ENCODE measurements at regions not wholly inside any gene's neighbourhood (a gene's known extent, or its start where the extent isn't known, plus 50 kb on each side); places are given as distances from the start of the nearest gene placed in this dataset.

DNA sequence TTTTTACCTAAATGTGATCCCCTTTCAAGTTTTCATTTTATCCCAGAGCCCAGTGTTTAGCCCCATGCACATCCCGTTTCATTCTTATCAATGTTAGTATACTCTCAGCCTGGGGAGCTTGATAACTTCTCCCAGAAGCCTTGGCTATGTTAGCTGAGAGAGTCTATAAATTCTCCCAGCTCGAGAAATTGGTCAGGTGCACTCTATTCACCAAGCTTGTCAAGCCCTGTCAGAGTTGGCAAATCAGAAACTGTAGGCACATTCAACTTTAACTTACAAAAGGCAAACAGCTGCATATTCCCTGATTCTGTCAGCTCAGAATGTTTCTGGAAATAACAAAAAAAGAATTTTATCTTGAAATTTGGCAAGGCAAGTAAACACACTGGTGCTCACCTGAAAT, 62.2 kb upstream of the IMPG1 start:
- Histone ChIP-seq H3K4me1 (replicated peaks in 1 of 2; ENCODE audit: control insufficient read depth in 2 of 2, insufficient read depth in 2 of 2, low read length in 2 of 2) (no peaks in the 10 kb centered on the region), H3K4me3 (no peak overlapping the region), H4K20me1 (replicated peaks; ENCODE audit: control insufficient read depth, insufficient read depth, low read length) (no peaks in the 10 kb centered on the region), H3K4me2 (ENCODE audit: insufficient read depth, low read length) (no peak overlapping the region), H3K9me3 (replicated peaks; ENCODE audit: control insufficient read depth, insufficient read depth, low read depth, low read length) (no peaks in the 10 kb centered on the region), H3K9ac (ENCODE audit: insufficient read depth in 1 of 2, low read depth in 2 of 2, low read length in 2 of 2) (no peak overlapping the region), H3K9me1 (ENCODE audit: control insufficient read depth, insufficient read depth, low read length) (no peaks in the 10 kb centered on the region), H3K36me3 (ENCODE audit: control insufficient read depth, insufficient read depth, low read length) (no peaks in the 10 kb centered on the region), H3K79me2 (ENCODE audit: control insufficient read depth, insufficient read depth, low read length) (no peaks in the 10 kb centered on the region), H3K27ac (ENCODE audit: extremely low read depth, low read depth, low read length) (no peak overlapping the region), H2AFZ (ENCODE audit: low read depth, low read length) (no peak overlapping the region), H3K27me3 (ENCODE audit: control insufficient read depth in 2 of 2, insufficient read depth in 2 of 2, low read length in 2 of 2) (no peaks in the 10 kb centered on the region)
- BruUV-seq (replicated peaks): no TSS peak
- ChIA-PET POLR2A (no interaction called here), CTCF (ENCODE audit: low intra/inter-chr PET ratio) (no interaction called here)
- no peak for TF ChIP-seq ETV6 (IDR thresholded peaks at IDR 0.05; ENCODE audit: borderline replicate concordance in 1 of 2, low read depth in 2 of 2, low read length in 1 of 2)
- TF ChIP-seq ETV6 (CRISPR knock-in tag; IDR thresholded peaks at IDR 0.05; ENCODE audit: borderline replicate concordance): no peak
- TF ChIP-seq, protein P1, sequence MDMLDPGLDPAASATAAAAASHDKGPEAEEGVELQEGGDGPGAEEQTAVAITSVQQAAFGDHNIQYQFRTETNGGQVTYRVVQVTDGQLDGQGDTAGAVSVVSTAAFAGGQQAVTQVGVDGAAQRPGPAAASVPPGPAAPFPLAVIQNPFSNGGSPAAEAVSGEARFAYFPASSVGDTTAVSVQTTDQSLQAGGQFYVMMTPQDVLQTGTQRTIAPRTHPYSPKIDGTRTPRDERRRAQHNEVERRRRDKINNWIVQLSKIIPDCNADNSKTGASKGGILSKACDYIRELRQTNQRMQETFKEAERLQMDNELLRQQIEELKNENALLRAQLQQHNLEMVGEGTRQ (CRISPR knock-in tag; IDR thresholded peaks at IDR 0.05): no peak
- TF ChIP-seq, protein P2, sequence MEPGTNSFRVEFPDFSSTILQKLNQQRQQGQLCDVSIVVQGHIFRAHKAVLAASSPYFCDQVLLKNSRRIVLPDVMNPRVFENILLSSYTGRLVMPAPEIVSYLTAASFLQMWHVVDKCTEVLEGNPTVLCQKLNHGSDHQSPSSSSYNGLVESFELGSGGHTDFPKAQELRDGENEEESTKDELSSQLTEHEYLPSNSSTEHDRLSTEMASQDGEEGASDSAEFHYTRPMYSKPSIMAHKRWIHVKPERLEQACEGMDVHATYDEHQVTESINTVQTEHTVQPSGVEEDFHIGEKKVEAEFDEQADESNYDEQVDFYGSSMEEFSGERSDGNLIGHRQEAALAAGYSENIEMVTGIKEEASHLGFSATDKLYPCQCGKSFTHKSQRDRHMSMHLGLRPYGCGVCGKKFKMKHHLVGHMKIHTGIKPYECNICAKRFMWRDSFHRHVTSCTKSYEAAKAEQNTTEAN (CRISPR knock-in tag; IDR thresholded peaks at IDR 0.05): no peak
- TF ChIP-seq CBFA2T2 (conservative IDR thresholded peaks at IDR 0.05): no peak
- no peak for TF ChIP-seq ZNF175 (CRISPR knock-in tag; IDR thresholded peaks at IDR 0.05; ENCODE audit: low read depth)
- no peak for TF ChIP-seq HNRNPH1 (optimal IDR thresholded peaks at IDR 0.05; ENCODE audit: low read depth, low read length)
- TF ChIP-seq, protein P3, sequence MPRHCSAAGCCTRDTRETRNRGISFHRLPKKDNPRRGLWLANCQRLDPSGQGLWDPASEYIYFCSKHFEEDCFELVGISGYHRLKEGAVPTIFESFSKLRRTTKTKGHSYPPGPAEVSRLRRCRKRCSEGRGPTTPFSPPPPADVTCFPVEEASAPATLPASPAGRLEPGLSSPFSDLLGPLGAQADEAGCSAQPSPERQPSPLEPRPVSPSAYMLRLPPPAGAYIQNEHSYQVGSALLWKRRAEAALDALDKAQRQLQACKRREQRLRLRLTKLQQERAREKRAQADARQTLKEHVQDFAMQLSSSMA (CRISPR knock-in tag; IDR thresholded peaks at IDR 0.05): no peak
- no peak for TF ChIP-seq MYC (IDR thresholded peaks at IDR 0.05; ENCODE audit: low read depth, low read length)
- TF ChIP-seq MYC (CRISPR knock-in tag; IDR thresholded peaks at IDR 0.05; ENCODE audit: borderline replicate concordance, low read depth): no peak
- TF ChIP-seq CEBPB (tag; IDR thresholded peaks at IDR 0.05): no peak
- intact Hi-C loops (cut with micrococcal nuclease): no loop called here
- in situ Hi-C loops (cut with MboI): no loop called here
- no peak for ATAC-seq
- DNase-seq (ENCODE audit: extremely low read depth in 1 of 4, low spot score in 3 of 4): no peak
- FAIRE-seq: no peak
- 0% methylated on average over 2 of the region's 2 CpGs for WGBS (ENCODE audit: insufficient coverage, low coverage, missing lambda C conversion rate)

Data from K562 (cell line).